ENCODE measurements at regions not wholly inside any gene's neighbourhood (a gene's known extent, or its start where the extent isn't known, plus 50 kb on each side); places are given as distances from the start of the nearest gene placed in this dataset.
"Not testable (repeated sequence)": the region's sequence is repeated elsewhere in the genome, so short reads cannot be mapped to it uniquely, and the experiment has no call there.

DNA sequence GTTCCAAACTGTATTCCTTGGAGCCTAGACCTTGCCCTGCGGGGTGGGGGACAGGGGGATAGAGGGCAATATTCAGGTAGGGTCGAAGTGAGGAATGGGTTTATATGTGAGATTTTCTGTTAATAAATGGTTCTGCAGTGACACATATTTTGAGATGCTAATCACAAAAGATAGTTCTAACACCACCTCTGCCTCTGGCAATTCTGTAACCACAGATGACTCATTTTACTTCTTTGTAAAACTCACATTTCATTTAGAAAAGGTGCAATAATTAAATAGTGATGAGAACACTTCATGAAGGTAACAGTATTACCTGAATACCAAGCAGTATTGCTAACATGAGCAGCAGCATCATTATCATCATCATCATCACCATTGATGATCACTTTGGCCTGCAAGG is 306.6 kb downstream of the SUCLG1 start:
- no peak for DNase-seq (ENCODE audit: low read depth in 2 of 2)

- no peak for DNase-seq (ENCODE audit: low read depth in 2 of 2)
These were observed 314.7 kb downstream of the SUCLG1 start for GRCh38 chr2:84144345-84144744.

- DNase-seq (ENCODE audit: low read depth in 2 of 2) = no peak
These were observed 322.0 kb downstream of the SUCLG1 start for GRCh38 chr2:84137034-84137433.

DNA sequence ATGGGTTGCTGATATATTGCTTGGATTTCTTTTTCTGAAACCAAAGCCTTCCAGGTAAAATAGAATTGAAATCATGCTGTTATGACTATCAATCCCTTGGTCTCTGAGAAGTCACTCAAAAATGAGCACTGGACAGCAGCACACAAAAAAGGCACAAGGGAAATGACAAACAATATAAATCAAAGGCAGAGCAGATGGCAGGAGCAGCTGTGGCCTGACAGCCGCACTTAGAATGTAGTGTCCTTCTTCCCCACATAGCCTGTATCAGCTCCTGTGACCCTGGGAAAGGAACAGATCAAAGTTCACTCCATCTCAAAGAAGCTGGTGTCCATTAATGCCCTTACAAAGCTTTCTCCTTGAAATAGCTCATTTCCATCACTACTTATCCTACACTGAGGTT is 326.7 kb downstream of the SUCLG1 start:
- DNase-seq (ENCODE audit: low read depth in 2 of 2) = no peak

DNA sequence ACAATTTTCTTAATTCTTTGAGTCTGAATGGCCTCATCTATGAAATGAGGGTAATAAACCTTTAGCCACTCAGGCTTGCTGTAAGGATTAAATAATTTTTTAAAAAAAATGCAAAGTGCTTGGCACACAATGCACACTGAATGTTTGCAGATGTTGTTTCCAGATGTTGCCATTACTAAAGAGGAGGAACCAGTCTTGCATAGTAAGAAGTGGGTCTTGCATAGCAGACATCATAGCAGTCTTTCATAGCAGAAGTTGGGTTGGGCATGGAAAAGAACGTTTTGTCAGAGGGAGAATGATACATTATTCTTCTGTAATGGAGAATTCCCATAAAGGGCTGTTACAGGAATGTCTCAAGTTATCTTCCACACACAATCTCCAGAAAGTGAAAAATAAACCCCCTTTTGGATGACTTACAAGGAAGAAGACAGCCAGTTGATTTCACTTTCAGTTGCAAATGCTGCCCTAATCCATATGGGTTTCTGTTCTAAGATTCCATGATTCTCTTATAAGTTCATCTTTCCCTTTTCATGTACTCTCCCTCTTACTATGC is 327.7 kb downstream of the SUCLG1 start:
- no peak for DNase-seq (ENCODE audit: low read depth in 2 of 2)

- no peak for DNase-seq (ENCODE audit: low read depth in 2 of 2)
These were observed 330.1 kb downstream of the SUCLG1 start for GRCh38 chr2:84129018-84129417.

GRCh38 chr2:84127812-84128211 is 331.3 kb downstream of the SUCLG1 start:
- DNase-seq (ENCODE audit: low read depth in 2 of 2) = not testable (repeated sequence)

DNA sequence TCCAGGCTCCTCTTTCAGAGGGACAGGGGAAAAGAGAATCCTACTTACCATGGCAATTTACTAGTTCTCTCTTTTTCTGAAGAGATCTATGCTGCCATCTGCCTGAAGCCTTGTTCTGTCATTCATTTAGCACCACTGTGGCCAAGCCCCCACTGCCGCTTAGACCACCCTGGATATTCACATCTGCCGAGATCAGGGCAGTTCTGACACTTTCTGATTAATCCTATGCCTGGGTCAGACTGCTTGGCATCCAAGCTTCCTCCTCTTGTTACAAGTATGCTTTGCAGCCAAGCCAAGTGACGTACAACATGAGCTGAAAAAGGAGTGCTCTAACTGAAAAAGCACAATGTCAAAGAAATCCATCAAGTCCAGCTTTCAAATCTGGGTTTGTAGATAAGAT is 332.6 kb downstream of the SUCLG1 start:
- DNase-seq (ENCODE audit: low read depth in 2 of 2) = no peak

DNA sequence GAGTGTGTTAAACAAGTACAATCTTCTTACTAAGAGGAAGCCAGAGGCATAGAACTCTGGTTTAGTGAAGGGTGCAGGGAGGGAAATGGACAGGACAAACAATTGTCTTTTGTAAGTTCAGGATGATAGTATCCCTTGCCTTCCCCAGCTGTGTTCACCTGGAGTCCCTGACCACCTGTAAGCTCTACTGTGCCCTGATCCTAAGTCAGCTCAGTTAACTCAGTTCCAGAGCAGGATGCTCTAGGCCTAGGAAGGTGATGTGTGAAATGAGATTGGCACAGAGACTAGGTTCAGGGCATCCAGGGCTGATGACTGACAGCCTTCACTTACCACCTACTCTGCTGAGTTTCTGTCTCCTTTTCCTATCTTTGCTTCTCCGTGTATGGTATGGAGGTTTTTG is 333.0 kb downstream of the SUCLG1 start:
- DNase-seq (ENCODE audit: low read depth in 2 of 2) = no peak

DNA sequence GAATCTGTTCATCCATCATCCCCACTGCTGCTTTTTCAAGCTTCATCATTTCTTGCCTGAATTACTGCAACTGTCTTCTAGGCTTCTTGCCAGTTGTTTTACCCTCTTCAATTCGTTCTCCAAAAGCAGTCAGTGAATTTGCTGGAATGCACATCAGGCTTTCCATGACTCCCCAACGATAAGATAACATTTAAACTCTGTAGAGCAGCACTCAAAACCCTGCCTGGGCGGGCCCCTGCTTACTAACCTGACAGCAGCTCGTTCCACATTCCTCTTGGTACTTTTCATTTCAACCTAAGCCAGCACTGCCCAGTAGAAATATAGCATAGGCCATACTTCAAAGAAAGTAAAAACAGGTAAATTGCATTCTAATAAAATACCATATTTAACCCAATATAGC is 342.9 kb downstream of the SUCLG1 start:
- DNase-seq (ENCODE audit: low read depth in 2 of 2) = no peak

DNA sequence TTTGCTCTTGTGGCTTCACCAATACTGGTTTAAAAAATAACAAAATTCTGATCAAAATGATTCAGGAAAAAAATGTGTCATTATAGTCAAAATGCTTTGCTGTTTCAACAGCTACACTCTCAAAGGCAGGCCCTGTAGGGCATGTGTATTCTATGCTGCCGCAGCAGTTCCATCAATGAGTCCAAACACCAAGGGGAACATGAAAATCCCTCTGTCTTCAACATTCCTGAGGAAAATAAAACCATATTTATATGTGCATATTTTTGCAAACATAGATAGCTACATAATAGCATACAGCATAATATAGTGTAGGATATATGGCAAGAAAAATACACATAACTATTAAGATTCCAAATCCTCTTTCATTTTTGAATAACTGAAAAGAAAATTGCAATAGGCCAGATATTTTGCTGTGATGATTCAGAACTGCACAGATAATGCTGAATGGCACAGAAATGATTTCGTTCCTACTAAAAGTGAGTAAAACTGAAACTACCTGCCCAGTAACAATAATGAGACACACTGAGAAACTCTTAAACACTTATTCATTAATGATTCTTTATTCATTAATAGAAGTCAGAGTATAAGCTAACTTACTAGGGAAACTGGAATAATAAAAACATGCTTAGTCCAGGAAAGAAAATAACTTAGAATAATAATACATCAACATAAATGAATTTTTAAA is 343.8 kb downstream of the SUCLG1 start:
- DNase-seq (ENCODE audit: low read depth in 2 of 2) = no peak

- not testable (repeated sequence) for DNase-seq (ENCODE audit: low read depth in 2 of 2)
These were observed 355.1 kb downstream of the SUCLG1 start for GRCh38 chr2:84103816-84104527.

DNA sequence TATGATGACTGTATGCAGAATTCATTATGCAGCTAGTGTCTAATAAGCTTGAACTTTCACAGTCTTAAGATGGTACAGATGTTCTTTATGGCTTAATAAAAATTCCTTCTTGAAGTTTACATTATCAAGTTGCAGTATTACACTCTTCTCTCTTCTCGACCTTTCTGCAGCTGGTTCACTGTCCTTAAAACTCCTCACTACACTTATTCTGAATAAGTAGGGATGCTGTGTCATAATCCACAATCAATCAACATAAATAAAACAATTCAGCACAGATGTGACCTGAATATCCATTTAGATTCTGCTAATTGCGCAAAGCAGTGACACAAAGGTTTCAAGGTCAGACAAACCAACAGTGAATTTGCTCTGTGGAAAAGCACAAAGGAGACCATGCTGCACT is 356.8 kb downstream of the SUCLG1 start:
- DNase-seq (ENCODE audit: low read depth in 2 of 2) = no peak

- DNase-seq (ENCODE audit: low read depth in 2 of 2) = no peak
These were observed 370.4 kb downstream of the SUCLG1 start for GRCh38 chr2:84088656-84089055.

GRCh38 chr2:84085562-84085961 is 373.5 kb downstream of the SUCLG1 start:
- DNase-seq (ENCODE audit: low read depth in 2 of 2) = no peak

DNA sequence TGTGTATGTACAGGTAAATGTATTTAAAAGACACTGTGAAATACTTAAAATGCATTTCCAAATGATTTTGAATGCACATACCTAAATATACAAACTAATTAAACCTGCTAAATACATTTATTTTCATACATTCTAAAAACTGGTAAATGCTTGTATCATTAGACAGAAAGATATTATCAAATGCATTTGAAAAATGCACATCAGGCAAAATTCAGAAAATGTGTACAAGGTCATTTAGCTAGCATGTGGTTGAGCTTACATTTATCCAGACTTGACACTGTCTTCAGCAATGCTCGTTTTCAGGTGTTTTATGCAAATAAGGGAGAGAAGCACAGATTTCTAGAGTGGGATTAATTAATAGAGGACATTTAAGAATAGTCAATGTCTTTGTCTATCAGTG is 374.2 kb downstream of the SUCLG1 start:
- no peak for DNase-seq (ENCODE audit: low read depth in 2 of 2)

DNA sequence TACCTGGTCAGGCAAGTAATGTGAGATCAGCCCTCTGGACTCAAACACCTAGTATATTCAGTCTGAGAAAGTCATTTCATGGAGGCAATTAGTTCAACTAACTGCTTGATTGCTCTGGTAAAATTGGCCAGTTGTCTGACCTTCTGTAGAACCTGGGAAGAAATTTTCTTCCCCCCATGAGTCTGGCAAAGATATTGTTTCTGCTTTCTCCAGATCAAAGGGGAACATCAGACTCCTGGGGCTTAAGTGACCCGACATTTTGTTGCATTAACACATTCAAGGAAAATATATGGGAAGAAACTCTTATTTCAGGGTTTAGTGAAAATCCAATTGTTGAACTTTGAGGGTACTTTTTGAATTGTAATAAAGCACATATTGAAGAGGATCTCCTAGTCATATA is 375.1 kb downstream of the SUCLG1 start:
- no peak for DNase-seq (ENCODE audit: low read depth in 2 of 2)

GRCh38 chr2:84078471-84078870 is 380.6 kb downstream of the SUCLG1 start:
- no peak for DNase-seq (ENCODE audit: low read depth in 2 of 2)

- DNase-seq (ENCODE audit: low read depth in 2 of 2) = peak in 1 of 2 donors; percentile 5
These were observed 381.6 kb downstream of the SUCLG1 start for GRCh38 chr2:84077496-84077895.

DNA sequence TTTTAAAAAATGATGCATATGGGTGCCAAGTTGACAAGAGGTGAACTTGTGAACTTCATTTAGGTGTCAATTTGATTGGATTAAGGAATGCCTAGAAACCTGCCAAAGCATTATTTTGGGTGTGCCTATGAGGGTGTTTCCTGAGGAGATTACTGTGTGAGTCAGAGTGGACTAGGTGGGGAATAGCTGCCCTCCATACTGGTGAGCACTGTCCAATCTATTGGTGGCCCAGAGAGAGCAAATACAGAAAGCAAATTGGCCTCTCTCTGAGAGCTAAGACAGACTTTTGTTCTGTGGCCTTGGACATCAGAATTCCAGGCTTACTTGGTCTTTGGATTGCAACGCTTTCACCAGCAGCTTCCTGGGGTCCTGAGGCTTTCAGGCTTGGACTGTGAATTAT is 388.0 kb downstream of the SUCLG1 start:
- DNase-seq (ENCODE audit: low read depth in 2 of 2) = no peak

DNA sequence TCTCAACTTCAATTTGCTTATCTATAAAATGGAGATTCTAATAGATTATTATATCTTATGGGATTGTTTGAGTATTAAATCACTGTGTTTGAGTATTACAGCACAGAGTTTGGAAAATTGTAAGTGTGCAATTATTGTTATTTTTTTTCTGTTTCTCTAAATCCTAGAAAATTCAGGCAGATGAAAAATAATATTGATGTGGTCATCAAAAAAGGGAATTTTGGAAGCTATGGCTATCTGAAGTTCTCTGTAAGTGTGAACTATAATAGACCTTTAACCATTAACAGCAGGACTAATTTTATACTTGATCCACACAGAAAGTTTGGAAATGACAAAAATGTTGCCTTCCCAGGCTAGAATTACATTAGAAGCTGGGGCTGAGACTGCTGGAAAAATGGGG is 393.2 kb downstream of the SUCLG1 start:
- no peak for DNase-seq (ENCODE audit: low read depth in 2 of 2)

- DNase-seq (ENCODE audit: low read depth in 2 of 2) = no peak
These were observed 401.0 kb downstream of the SUCLG1 start for GRCh38 chr2:84057917-84058560.

DNA sequence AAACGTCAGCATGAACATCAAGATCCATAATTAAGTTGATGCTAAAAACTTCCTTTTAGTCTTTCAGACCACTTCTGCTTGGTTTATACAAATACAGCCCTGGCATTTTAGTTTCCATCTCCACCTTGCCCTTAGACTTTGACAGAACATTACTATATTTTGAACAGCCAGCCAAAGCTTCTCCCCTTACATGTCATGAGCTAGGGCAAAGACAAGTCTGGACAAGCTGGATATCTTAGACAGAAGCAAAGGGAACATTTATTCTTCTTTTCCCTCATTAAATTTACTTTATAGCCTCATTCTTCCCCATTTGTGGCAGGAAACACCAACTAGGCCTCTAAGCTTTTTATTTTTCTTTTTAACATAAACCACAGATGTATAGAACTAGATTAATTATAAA is 403.3 kb downstream of the SUCLG1 start:
- no peak for DNase-seq (ENCODE audit: low read depth in 2 of 2)
